Vagina (tissue), 2 donors: ENCODE measurements at regions not wholly inside any gene's neighbourhood (a gene's known extent, or its start where the extent isn't known, plus 50 kb on each side); places are given as distances from the start of the nearest gene placed in this dataset.

Experiments used
- DNase-seq, 2 donors: peaks; one replicate each; pipeline ENCODE4 v3.0.0-alpha.2; 2017; ENCODE audit errors: extremely low spot score in 2 of 2
- H3K27ac ChIP-seq: fragments of 200-600 bp; sonication (generic); one replicate; pipeline ENCODE4 v1.5.1; 2019
- H3K27me3 ChIP-seq: fragments of 200-600 bp; sonication (generic); one replicate; pipeline ENCODE4 v1.5.1; 2019
- H3K36me3 ChIP-seq, 2 donors: fragments of 200-600 bp; sonication (generic); one replicate each; pipeline ENCODE4 v1.5.1; 2017 to 2019
- H3K4me1 ChIP-seq: fragments of 200-600 bp; sonication (generic); one replicate; pipeline ENCODE4 v1.5.1; 2019
- H3K4me3 ChIP-seq, 2 donors: fragments of 200-600 bp; sonication (generic); 1 replicate in 1 of 2; 2 replicates in 1 of 2; pipeline ENCODE4 v1.5.1; 2016 to 2019
- H3K9me3 ChIP-seq: fragments of 200-600 bp; sonication (generic); one replicate; pipeline ENCODE4 v1.5.1; 2019
- POLR2A ChIP-seq, 2 donors: fragments of 450-650 bp; IDR thresholded peaks; one replicate each; pipeline ENCODE4 v1.6.1; 2017; ENCODE audit warnings: antibody characterized with exemption in 2 of 2, mild to moderate bottlenecking in 2 of 2, moderate library complexity in 2 of 2
- POLR2AphosphoS5 ChIP-seq, 2 donors: sonication (generic); formaldehyde crosslinking; IDR thresholded peaks; one replicate each; pipeline ENCODE4 v1.9.0; 2017; ENCODE audit warnings: antibody characterized with exemption in 2 of 2, mild to moderate bottlenecking in 2 of 2, low read depth in 1 of 2; ENCODE audit not compliant: insufficient read depth in 1 of 2
- intact Hi-C: fragments of 100-400 bp; cut with DNase I; formaldehyde crosslinking; loops from one replicate; pipeline ENCODE4 v1.15.1; 2023
- TF ChIP-seq, protein P1 (sequence below), 3 experiments: fragments of 450-650 bp in 2 of 3; fragments of 200-600 bp in 1 of 3; sonication (generic) in 1 of 3; IDR thresholded peaks; one replicate each; pipeline ENCODE4 v1.5.1; 2017 to 2019; ENCODE audit warnings: antibody characterized with exemption in 3 of 3, mild to moderate bottlenecking in 2 of 3, moderate library complexity in 2 of 3

DNA sequence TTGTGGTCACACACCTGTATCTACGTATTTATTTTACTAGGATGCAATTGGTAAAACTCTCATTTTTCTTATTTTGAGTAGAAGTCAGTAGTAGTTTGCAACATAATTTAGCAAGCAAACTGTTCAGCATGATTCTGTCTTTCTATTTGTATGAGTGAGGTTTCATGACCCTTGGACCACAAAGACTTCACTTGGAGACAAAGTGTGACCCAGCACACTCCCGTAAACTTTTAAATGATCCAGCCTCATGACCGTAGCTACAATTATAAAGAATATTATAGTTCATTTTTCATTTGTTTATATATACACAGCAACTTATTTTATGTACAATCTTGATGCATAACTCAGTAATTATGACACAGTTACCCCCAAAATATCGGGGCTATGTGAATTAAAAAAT, 86.5 kb downstream of the ERCC5 start:
- no peaks in the 10 kb centered on the region for H3K9me3 ChIP-seq
- no peak for TF ChIP-seq POLR2A (IDR thresholded peaks at IDR 0.05)
- no peak for TF ChIP-seq POLR2AphosphoS5 (IDR thresholded peaks at IDR 0.05; ENCODE audit: insufficient read depth in 1 of 2, low read depth in 1 of 2)
- TF ChIP-seq, protein P1, sequence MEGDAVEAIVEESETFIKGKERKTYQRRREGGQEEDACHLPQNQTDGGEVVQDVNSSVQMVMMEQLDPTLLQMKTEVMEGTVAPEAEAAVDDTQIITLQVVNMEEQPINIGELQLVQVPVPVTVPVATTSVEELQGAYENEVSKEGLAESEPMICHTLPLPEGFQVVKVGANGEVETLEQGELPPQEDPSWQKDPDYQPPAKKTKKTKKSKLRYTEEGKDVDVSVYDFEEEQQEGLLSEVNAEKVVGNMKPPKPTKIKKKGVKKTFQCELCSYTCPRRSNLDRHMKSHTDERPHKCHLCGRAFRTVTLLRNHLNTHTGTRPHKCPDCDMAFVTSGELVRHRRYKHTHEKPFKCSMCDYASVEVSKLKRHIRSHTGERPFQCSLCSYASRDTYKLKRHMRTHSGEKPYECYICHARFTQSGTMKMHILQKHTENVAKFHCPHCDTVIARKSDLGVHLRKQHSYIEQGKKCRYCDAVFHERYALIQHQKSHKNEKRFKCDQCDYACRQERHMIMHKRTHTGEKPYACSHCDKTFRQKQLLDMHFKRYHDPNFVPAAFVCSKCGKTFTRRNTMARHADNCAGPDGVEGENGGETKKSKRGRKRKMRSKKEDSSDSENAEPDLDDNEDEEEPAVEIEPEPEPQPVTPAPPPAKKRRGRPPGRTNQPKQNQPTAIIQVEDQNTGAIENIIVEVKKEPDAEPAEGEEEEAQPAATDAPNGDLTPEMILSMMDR (IDR thresholded peaks at IDR 0.05): no peak
- intact Hi-C loops: no loop called here
- H3K4me1 ChIP-seq: no peaks in the 10 kb centered on the region
- H3K27ac ChIP-seq: no peak overlapping the region
- no peak for DNase-seq
- no peaks in the 10 kb centered on the region for H3K36me3 ChIP-seq
- H3K4me3 ChIP-seq: no peak overlapping the region
- no peaks in the 10 kb centered on the region for H3K27me3 ChIP-seq

DNA sequence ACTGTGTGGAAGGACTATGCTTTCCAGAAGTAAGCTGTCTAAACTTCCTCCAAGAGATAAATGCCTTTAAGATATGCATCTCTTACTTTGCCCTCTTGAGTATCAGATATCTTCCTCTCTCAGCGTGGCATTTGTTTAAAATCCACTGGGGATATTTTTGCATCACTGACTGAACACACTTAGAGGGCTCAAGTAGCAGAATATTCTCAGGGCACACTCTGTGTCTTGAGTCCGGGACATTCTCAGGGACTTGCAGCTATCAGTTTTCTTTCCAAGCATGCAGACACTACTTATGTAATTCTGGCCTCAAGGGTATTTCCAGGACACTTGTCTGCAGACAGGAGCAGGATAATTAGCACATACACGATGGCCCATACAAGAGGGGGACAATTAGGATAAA, 84.7 kb downstream of the ERCC5 start:
- TF ChIP-seq POLR2AphosphoS5 (IDR thresholded peaks at IDR 0.05; ENCODE audit: insufficient read depth in 1 of 2, low read depth in 1 of 2) (no peak), POLR2A (IDR thresholded peaks at IDR 0.05) (no peak)
- TF ChIP-seq, protein P1 (IDR thresholded peaks at IDR 0.05): no peak
- intact Hi-C loops: no loop called here

DNA sequence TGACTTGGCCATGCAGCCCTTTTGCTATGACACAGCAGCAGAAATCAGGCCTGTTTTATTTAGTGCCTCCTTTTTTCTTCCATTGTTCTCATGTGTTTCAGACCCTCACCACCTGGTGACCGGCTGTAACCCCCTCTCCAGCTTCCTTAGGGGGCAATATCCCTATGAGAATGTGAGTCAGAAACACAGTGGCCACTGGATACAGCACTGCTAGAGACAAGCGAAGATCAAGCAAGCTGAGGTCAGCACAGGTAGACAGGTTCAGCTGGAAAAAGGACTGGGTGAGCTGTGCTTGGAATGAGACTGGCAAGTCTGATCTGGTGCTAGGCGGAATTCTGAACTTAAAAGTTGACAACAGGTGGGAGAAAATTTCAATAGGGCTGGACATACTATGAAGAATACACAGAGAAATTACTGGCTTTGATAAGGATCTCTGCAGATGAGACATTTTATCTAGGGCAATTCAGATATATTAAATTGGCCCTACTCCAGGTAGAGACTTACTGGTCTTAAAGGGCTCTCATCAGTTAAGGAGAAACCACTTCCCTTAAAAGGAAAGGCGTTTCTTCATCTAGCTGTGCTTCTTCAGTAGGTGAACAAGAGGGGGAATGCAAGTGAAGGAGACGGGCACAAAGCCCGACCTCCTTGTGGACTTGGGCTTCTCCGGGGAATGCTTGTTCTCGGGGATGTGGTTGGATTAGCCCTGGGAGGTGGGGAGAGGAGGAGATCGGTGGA, 83.3 kb downstream of the ERCC5 start:
- no peak for TF ChIP-seq POLR2A (IDR thresholded peaks at IDR 0.05)
- H3K9me3 ChIP-seq: no peaks in the 10 kb centered on the region
- intact Hi-C loops: no loop called here
- no peaks in the 10 kb centered on the region for H3K4me1 ChIP-seq
- H3K4me3 ChIP-seq: no peak overlapping the region
- no peak overlapping the region for H3K27ac ChIP-seq
- no peaks in the 10 kb centered on the region for H3K27me3 ChIP-seq
- no peak for DNase-seq
- no peaks in the 10 kb centered on the region for H3K36me3 ChIP-seq

More for the DNA sequence above, 84.7 kb downstream of the ERCC5 start:
- H3K4me3 ChIP-seq: no peak overlapping the region
- no peaks in the 10 kb centered on the region for H3K9me3 ChIP-seq
- DNase-seq: no peak
- H3K36me3 ChIP-seq: no peaks in the 10 kb centered on the region
- no peak overlapping the region for H3K27ac ChIP-seq
- H3K27me3 ChIP-seq: no peaks in the 10 kb centered on the region
- H3K4me1 ChIP-seq: no peaks in the 10 kb centered on the region
